GM12875 (cell line): ENCODE measurements at regions not wholly inside any gene's neighbourhood (a gene's known extent, or its start where the extent isn't known, plus 50 kb on each side); places are given as distances from the start of the nearest gene placed in this dataset.

ENCODE experiments used
- H3K4me3 ChIP-seq: one replicate; pipeline ENCODE4 v1.5.1; 2011; ENCODE audit warnings: low read depth, low read length, control low read depth
- TF ChIP-seq, protein P1 (sequence below): IDR thresholded peaks from 2 replicates; pipeline ENCODE4 v1.5.1; 2011; ENCODE audit warnings: low read depth, mild to moderate bottlenecking, control low read depth, inconsistent platforms, low read length, moderate library complexity, borderline replicate concordance; ENCODE audit not compliant: insufficient read depth

DNA sequence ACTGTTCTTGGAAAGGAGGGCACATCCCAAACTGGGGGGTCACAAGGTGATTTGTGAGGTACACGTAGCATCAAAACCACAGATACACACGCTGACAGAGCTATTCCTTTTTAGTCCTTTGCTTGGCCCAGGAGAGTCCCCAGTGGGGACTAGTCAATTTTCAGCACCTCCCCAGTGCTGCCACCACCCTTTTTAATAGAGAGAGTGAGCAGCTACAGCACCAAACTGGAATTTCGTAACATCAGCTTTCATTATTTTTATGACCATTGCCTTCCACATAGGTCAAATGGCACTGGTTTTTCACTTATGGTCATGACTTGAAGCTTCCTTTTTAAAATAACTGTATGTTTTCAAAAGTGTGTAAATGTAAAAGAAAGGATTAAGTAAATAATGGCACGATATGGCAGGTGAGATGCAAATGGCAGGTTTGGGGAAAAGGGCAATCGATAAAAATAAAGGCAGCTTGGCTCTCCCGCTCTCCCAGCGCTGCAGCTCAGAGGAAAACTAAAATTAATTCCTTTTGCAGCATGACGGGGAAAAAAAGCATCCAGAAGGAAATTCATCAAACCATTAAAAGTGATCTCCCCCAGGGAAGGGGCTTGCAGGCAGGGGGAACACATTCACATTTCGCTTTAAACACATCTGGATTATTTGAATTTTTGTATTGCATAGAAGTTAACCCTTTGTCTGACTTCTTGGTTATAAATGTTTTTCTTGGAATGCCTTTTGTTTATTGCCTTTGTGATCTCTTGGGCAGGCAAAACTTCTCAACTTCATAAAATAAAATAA, 95.2 kb downstream of the ANKRD60 start:
- TF ChIP-seq, protein P1, sequence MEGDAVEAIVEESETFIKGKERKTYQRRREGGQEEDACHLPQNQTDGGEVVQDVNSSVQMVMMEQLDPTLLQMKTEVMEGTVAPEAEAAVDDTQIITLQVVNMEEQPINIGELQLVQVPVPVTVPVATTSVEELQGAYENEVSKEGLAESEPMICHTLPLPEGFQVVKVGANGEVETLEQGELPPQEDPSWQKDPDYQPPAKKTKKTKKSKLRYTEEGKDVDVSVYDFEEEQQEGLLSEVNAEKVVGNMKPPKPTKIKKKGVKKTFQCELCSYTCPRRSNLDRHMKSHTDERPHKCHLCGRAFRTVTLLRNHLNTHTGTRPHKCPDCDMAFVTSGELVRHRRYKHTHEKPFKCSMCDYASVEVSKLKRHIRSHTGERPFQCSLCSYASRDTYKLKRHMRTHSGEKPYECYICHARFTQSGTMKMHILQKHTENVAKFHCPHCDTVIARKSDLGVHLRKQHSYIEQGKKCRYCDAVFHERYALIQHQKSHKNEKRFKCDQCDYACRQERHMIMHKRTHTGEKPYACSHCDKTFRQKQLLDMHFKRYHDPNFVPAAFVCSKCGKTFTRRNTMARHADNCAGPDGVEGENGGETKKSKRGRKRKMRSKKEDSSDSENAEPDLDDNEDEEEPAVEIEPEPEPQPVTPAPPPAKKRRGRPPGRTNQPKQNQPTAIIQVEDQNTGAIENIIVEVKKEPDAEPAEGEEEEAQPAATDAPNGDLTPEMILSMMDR = no peak
- no peak overlapping the region for H3K4me3 ChIP-seq

DNA sequence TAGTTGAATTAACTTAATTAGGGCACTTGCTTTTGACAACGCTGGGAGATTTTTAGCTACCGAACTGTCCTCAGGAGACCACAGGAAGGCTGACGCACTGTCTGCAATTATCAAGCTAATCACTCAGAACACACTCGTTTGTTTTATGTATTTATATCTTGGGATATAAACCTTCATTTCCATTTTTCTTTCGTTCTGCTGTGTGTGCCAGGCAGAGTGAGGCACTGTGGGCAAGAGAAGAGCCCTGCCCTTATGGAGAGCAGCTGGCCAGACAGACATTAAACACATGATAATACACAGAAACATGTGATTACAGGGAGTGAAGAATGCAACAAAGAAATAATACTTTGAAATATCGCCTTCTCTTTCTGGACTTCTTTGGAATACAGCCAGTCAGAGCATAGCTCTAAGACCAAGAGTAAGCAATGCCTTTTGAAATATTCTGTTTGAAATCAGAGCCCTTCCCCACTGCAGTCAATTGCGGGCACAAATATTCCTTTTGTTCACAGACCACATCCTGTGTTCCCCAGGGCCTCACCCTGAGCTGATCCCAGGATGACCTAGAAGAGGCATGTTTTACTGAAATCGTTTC, 96.8 kb downstream of the ANKRD60 start:
- no peak overlapping the region for H3K4me3 ChIP-seq
- TF ChIP-seq, protein P1 = no peak

DNA sequence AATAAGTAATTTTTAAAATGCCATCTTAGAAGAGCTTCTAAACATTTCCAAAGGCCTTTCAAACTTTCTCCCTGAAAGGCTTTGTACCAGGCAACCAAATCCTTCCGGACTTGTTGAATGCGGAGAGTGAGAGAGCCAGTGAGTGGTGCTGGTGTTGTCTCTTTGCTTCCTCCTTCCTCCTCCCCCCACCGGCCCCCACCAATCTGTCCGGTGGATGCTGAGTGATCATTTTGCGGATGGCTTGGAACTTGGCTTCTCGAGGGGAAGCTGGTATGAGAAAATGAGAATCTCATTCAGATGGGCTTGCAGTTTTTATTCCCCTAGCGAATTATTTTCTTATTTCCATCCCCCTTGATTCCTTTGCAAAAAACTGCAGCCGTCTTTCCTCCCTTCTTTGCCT, 97.3 kb downstream of the ANKRD60 start:
- TF ChIP-seq, protein P1 = no peak
- H3K4me3 ChIP-seq = no peak overlapping the region

DNA sequence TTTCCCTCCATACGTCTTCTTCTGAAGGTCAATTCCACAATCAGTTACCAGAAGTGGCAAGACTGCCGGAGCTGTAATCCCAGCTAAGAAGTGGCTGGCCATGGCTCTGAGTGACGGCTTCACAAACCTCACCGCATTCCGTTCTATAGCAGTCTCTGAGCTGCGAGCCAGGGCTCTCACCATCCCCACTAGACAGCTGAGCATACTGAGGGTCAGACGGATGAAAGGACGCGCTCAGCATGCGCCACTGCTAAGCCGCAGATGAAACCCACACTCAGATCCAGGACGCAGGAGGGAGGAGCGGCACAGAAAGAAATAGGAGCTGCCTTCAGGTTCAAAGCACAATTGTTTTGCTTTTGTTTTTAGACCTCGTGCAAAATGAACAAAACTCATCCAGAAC, 97.9 kb downstream of the ANKRD60 start:
- TF ChIP-seq, protein P1 = no peak
- H3K4me3 ChIP-seq = no peak overlapping the region

DNA sequence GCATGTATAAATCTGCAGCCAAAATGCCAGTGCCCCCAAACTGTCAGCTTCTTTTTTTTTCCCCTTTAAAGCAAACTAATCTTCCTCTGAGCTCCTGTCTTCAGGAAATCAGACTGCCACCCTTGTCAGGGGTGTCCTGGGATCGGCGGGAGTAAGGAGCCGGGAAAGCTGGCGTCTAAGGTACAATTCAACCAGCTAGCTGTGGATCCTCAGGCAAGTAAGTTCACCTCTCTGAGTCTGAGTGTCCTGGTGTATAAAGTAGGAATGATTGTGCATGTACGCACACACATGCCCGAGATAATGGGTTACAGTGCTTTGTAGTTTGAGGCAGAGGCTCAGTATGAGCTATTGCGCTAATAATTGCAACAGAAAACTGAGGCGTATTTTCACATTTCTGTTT, 98.3 kb downstream of the ANKRD60 start:
- TF ChIP-seq, protein P1 = no peak
- H3K4me3 ChIP-seq = no peak overlapping the region

DNA sequence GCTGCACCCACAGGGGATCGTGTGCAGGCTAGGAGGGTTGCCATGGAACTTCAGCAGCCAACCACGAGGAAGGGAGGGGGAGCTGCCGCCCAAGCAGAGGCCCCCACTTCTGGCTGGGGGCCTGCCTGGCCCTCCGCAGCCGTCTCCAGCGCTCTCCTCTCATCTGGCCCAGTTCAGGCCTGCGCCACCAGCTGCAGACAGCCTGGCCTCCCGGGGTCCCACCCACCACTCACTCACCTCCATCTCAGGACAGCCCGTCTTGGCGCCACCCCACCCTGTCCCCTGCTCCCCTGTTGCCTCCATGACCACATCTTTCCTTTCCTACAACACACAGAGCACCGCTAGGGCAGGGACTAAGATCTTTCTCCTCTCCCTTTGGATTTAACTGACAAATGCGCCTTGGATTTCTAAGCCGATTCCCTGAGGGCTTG, 98.7 kb downstream of the ANKRD60 start:
- TF ChIP-seq, protein P1 = no peak
- H3K4me3 ChIP-seq = no peak overlapping the region
